SK-N-SH treated with all-trans-retinoic acid at 6 μM for 48 hours (cell line): ENCODE measurements at regions not wholly inside any gene's neighbourhood (a gene's known extent, or its start where the extent isn't known, plus 50 kb on each side); places are given as distances from the start of the nearest gene placed in this dataset.

Experiments
- ARNTL ChIP-seq: fragments of 450-650 bp; formaldehyde crosslinking; IDR thresholded peaks from 2 replicates; pipeline ENCODE4 v1.5.0; 2020; ENCODE audit warnings: low read depth, mild to moderate bottlenecking, moderate library complexity, borderline replicate concordance
- CREB5 ChIP-seq: fragments of 250-450 bp; sonication (Bioruptor Pico); IDR thresholded peaks from 2 replicates; pipeline ENCODE4 v1.5.1; 2020; ENCODE audit warnings: low read depth, mild to moderate bottlenecking, moderate library complexity
- GLIS3 ChIP-seq: fragments of 250-450 bp; sonication (Bioruptor Pico); IDR thresholded peaks from 2 replicates; pipeline ENCODE4 v1.5.0; 2020; ENCODE audit warnings: mild to moderate bottlenecking, moderate library complexity
- ISL1 ChIP-seq: fragments of 250-450 bp; sonication (Bioruptor Pico); IDR thresholded peaks from 2 replicates; pipeline ENCODE4 v2.1.2; 2022; ENCODE audit warnings: mild to moderate bottlenecking, moderate library complexity
- PPARA ChIP-seq: fragments of 250-450 bp; sonication (Bioruptor Pico); IDR thresholded peaks from 2 replicates; pipeline ENCODE4 v1.5.0; 2020; ENCODE audit warnings: mild to moderate bottlenecking, borderline replicate concordance
- RARB ChIP-seq: fragments of 250-450 bp; sonication (Bioruptor Pico); IDR thresholded peaks from 2 replicates; pipeline ENCODE4 v1.8.0; 2021; ENCODE audit warnings: mild to moderate bottlenecking, moderate library complexity
- TOX ChIP-seq: fragments of 250-450 bp; sonication (Bioruptor Pico); IDR thresholded peaks from 2 replicates; pipeline ENCODE4 v1.8.0; 2021; ENCODE audit warnings: mild to moderate bottlenecking, moderate library complexity, borderline replicate concordance
- ZFP3 ChIP-seq: fragments of 250-450 bp; sonication (Bioruptor Pico); IDR thresholded peaks from 2 replicates; pipeline ENCODE4 v1.5.0; 2020; ENCODE audit warnings: mild to moderate bottlenecking, moderate library complexity
- ZNF70 ChIP-seq: fragments of 450-650 bp; formaldehyde crosslinking; IDR thresholded peaks from 2 replicates; pipeline ENCODE4 v1.5.0; 2020; ENCODE audit warnings: mild to moderate bottlenecking, moderate library complexity
- TF ChIP-seq, protein P1 (sequence below): fragments of 250-450 bp; sonication (Bioruptor Pico); IDR thresholded peaks from 2 replicates; pipeline ENCODE4 v1.8.0; 2020; ENCODE audit warnings: mild to moderate bottlenecking, moderate library complexity, borderline replicate concordance

DNA sequence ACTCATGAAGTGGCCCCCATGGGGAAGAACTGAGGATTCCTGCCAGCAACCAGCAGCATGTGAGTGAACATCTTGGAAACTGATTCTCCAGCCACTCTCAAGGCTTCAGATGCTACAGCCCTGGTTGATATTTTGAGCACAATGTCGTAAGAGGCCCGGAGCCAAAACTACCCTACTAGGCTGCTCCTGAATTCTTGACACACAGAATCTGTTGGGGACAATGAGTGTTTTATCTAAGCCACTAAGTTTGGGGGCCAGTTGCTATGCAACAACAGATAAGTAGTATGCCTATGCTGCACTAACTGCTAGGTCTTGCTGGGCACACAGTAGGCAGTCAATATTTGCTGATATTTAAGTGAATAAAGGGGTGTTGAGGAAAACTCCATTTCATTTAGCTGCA lies 89.9 kb upstream of the CHL1 start:
- TF ChIP-seq, protein P1, sequence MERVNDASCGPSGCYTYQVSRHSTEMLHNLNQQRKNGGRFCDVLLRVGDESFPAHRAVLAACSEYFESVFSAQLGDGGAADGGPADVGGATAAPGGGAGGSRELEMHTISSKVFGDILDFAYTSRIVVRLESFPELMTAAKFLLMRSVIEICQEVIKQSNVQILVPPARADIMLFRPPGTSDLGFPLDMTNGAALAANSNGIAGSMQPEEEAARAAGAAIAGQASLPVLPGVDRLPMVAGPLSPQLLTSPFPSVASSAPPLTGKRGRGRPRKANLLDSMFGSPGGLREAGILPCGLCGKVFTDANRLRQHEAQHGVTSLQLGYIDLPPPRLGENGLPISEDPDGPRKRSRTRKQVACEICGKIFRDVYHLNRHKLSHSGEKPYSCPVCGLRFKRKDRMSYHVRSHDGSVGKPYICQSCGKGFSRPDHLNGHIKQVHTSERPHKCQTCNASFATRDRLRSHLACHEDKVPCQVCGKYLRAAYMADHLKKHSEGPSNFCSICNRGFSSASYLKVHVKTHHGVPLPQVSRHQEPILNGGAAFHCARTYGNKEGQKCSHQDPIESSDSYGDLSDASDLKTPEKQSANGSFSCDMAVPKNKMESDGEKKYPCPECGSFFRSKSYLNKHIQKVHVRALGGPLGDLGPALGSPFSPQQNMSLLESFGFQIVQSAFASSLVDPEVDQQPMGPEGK (CRISPR knock-in tag): no peak
- TF ChIP-seq ZFP3 (CRISPR knock-in tag) (no peak), CREB5 (no peak), RARB (no peak), TOX (CRISPR knock-in tag) (no peak), PPARA (CRISPR knock-in tag) (no peak), ISL1 (CRISPR knock-in tag) (no peak), ARNTL (no peak), ZNF70 (CRISPR knock-in tag) (no peak), GLIS3 (CRISPR knock-in tag) (no peak)
